ENCODE measurements at regions not wholly inside any gene's neighbourhood (a gene's known extent, or its start where the extent isn't known, plus 50 kb on each side); places are given as distances from the start of the nearest gene placed in this dataset.

DNA sequence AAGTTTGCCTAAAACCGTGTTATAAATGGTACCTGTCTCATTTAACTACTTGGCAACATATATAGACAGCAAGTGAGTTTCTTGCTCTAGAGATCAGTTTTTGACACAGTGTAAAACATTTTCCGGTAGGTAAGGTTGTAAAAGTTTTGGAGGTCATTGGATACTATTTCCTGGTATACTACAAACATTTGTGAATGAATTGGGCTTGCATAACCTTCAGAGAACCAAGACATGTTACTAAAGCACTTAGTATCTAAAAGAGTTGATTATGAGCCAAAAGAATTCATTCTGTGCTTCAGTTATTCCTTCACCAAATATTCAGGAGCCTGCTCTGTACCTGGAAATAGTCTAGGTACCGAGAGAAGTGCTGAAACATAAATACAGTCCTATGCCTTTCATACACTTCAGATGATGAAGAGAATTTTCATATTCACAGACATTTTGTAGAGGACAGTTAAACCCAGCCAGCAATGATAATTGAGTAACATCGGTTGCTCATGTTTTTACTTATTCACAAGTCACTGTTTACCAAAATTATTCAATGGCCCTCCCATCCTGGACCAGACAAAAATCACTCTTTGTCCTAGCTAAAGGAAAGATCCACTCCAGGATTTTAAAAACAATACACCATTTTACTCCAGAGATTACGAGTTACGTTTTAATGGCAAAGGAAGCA lies 319.4 kb upstream of the RBMS1 start:
- ChIA-PET CTCF (no interaction called here), POLR2A (no interaction called here)
- Histone ChIP-seq H3K36me3 (ENCODE audit: control insufficient read depth, insufficient read depth, low read length) (no peaks in the 10 kb centered on the region), H3K4me1 (ENCODE audit: control insufficient read depth, insufficient read depth, low read length) (no peaks in the 10 kb centered on the region), H3K27me3 (ENCODE audit: control insufficient read depth, insufficient read depth, low read length) (no peaks in the 10 kb centered on the region), H3K9me3 (ENCODE audit: control insufficient read depth, insufficient read depth, low read depth, low read length) (no peaks in the 10 kb centered on the region), H3K4me3 (ENCODE audit: low read depth in 2 of 2, low read length in 2 of 2) (no peak overlapping the region), H3K27ac (ENCODE audit: low read length) (no peak overlapping the region)
- in situ Hi-C loops (cut with HindIII; ENCODE audit: low pct_unique_long_range_greater_than_20kb, low sequenced_read_pairs): no loop called here
- intact Hi-C loops (cut with micrococcal nuclease; ENCODE audit: unreplicated experiment): no loop called here
- TF ChIP-seq SIN3A (IDR thresholded peaks at IDR 0.05; ENCODE audit: borderline replicate concordance, insufficient read depth, low read depth, low read length) (no peak), TCF7L2 (IDR thresholded peaks at IDR 0.05; ENCODE audit: low read depth, low read length) (no peak), POLR2AphosphoS5 (IDR thresholded peaks at IDR 0.05; ENCODE audit: low read depth, low read length) (no peak)
- TF ChIP-seq, protein P1, sequence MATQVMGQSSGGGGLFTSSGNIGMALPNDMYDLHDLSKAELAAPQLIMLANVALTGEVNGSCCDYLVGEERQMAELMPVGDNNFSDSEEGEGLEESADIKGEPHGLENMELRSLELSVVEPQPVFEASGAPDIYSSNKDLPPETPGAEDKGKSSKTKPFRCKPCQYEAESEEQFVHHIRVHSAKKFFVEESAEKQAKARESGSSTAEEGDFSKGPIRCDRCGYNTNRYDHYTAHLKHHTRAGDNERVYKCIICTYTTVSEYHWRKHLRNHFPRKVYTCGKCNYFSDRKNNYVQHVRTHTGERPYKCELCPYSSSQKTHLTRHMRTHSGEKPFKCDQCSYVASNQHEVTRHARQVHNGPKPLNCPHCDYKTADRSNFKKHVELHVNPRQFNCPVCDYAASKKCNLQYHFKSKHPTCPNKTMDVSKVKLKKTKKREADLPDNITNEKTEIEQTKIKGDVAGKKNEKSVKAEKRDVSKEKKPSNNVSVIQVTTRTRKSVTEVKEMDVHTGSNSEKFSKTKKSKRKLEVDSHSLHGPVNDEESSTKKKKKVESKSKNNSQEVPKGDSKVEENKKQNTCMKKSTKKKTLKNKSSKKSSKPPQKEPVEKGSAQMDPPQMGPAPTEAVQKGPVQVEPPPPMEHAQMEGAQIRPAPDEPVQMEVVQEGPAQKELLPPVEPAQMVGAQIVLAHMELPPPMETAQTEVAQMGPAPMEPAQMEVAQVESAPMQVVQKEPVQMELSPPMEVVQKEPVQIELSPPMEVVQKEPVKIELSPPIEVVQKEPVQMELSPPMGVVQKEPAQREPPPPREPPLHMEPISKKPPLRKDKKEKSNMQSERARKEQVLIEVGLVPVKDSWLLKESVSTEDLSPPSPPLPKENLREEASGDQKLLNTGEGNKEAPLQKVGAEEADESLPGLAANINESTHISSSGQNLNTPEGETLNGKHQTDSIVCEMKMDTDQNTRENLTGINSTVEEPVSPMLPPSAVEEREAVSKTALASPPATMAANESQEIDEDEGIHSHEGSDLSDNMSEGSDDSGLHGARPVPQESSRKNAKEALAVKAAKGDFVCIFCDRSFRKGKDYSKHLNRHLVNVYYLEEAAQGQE (IDR thresholded peaks at IDR 0.05; ENCODE audit: insufficient read depth in 1 of 2, low read depth in 2 of 2, low read length in 1 of 2): no peak
- TF ChIP-seq, protein P2, sequence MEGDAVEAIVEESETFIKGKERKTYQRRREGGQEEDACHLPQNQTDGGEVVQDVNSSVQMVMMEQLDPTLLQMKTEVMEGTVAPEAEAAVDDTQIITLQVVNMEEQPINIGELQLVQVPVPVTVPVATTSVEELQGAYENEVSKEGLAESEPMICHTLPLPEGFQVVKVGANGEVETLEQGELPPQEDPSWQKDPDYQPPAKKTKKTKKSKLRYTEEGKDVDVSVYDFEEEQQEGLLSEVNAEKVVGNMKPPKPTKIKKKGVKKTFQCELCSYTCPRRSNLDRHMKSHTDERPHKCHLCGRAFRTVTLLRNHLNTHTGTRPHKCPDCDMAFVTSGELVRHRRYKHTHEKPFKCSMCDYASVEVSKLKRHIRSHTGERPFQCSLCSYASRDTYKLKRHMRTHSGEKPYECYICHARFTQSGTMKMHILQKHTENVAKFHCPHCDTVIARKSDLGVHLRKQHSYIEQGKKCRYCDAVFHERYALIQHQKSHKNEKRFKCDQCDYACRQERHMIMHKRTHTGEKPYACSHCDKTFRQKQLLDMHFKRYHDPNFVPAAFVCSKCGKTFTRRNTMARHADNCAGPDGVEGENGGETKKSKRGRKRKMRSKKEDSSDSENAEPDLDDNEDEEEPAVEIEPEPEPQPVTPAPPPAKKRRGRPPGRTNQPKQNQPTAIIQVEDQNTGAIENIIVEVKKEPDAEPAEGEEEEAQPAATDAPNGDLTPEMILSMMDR (IDR thresholded peaks at IDR 0.05): no peak
- DNase-seq (ENCODE audit: low read depth, low spot score): no peak
- BruUV-seq (replicated peaks): no TSS peak
- ATAC-seq: no peak

DNA sequence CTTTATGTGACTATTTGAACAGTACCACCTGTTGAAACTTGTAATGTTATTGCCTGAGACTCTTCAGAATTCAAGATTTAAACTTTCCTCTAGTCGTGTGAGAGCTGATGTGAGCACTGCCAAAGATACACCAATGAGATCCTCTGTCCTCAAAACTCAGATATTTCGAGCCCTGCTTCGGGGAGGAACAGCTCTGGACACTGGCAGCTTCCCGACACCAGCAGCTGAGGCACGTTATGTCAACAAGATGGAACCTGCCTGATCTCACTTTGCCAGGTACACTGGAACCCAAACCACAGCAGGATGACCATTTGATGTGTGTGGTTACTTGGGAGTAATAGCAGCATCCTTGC lies 319.9 kb upstream of the RBMS1 start:
- H3K4me1 ChIP-seq (ENCODE audit: control insufficient read depth, insufficient read depth, low read length): no peaks in the 10 kb centered on the region
- H3K4me3 ChIP-seq (ENCODE audit: low read depth in 2 of 2, low read length in 2 of 2): no peak overlapping the region
- intact Hi-C loops (cut with micrococcal nuclease; ENCODE audit: unreplicated experiment) (no loop called here), in situ Hi-C loops (cut with HindIII; ENCODE audit: low pct_unique_long_range_greater_than_20kb, low sequenced_read_pairs) (no loop called here)
- BruUV-seq (replicated peaks): no TSS peak
- no peaks in the 10 kb centered on the region for H3K27me3 ChIP-seq (ENCODE audit: control insufficient read depth, insufficient read depth, low read length)
- H3K9me3 ChIP-seq (ENCODE audit: control insufficient read depth, insufficient read depth, low read depth, low read length): no peaks in the 10 kb centered on the region
- ChIA-PET POLR2A (no interaction called here), CTCF (no interaction called here)
- DNase-seq (ENCODE audit: low read depth, low spot score) (no peak), ATAC-seq (no peak)
- TF ChIP-seq TCF7L2 (IDR thresholded peaks at IDR 0.05; ENCODE audit: low read depth, low read length) (no peak), SIN3A (IDR thresholded peaks at IDR 0.05; ENCODE audit: borderline replicate concordance, insufficient read depth, low read depth, low read length) (no peak), POLR2AphosphoS5 (IDR thresholded peaks at IDR 0.05; ENCODE audit: low read depth, low read length) (no peak)
- TF ChIP-seq, protein P2 (IDR thresholded peaks at IDR 0.05): no peak
- TF ChIP-seq, protein P1 (IDR thresholded peaks at IDR 0.05; ENCODE audit: insufficient read depth in 1 of 2, low read depth in 2 of 2, low read length in 1 of 2): no peak
- no peak overlapping the region for H3K27ac ChIP-seq (ENCODE audit: low read length)
- no peaks in the 10 kb centered on the region for H3K36me3 ChIP-seq (ENCODE audit: control insufficient read depth, insufficient read depth, low read length)

All from Panc1 (cell line).